AG20443 (cell line): ENCODE measurements at regions not wholly inside any gene's neighbourhood (a gene's known extent, or its start where the extent isn't known, plus 50 kb on each side); places are given as distances from the start of the nearest gene placed in this dataset.
"Not testable (repeated sequence)": the region's sequence is repeated elsewhere in the genome, so short reads cannot be mapped to it uniquely, and the experiment has no call there.

Source experiments
- DNase-seq: peaks from one replicate; pipeline ENCODE4 v3.0.0; 2012; ENCODE audit warnings: low spot score, mixed read lengths

GRCh38 chr22:35475545-35475944 is 65.1 kb upstream of the RASD2 start:
- no peak for DNase-seq

- DNase-seq = no peak
These were observed 64.3 kb upstream of the RASD2 start for GRCh38 chr22:35476341-35476740.

- peak; percentile 65 for DNase-seq
These were observed 62.6 kb upstream of the RASD2 start for GRCh38 chr22:35477911-35478582.

- DNase-seq = no peak
These were observed 62.0 kb upstream of the RASD2 start for GRCh38 chr22:35478633-35479107.

- DNase-seq = no peak
These were observed 61.3 kb upstream of the RASD2 start for GRCh38 chr22:35479359-35479758.

GRCh38 chr22:35479985-35480550 is 60.6 kb upstream of the RASD2 start:
- peak; percentile 44 for DNase-seq

GRCh38 chr22:35480627-35481550 is 59.7 kb upstream of the RASD2 start:
- no peak for DNase-seq

- DNase-seq = no peak
These were observed 58.3 kb upstream of the RASD2 start for GRCh38 chr22:35482311-35482710.

- DNase-seq = no peak
These were observed 57.7 kb upstream of the RASD2 start for GRCh38 chr22:35482974-35483373.

GRCh38 chr22:35483730-35484129 is 56.9 kb upstream of the RASD2 start:
- DNase-seq = no peak

GRCh38 chr22:35484651-35485556 is 55.7 kb upstream of the RASD2 start:
- peak; percentile 45 for DNase-seq

GRCh38 chr22:35486116-35486631 is 54.5 kb upstream of the RASD2 start:
- no peak for DNase-seq

GRCh38 chr22:35487623-35488022 is 53.0 kb upstream of the RASD2 start:
- not testable (repeated sequence) for DNase-seq

GRCh38 chr22:35488513-35488912 is 52.1 kb upstream of the RASD2 start:
- DNase-seq = no peak

GRCh38 chr22:35489239-35489638 is 51.4 kb upstream of the RASD2 start:
- no peak for DNase-seq
